GM10266 (cell line): ENCODE measurements at regions not wholly inside any gene's neighbourhood (a gene's known extent, or its start where the extent isn't known, plus 50 kb on each side); places are given as distances from the start of the nearest gene placed in this dataset.

ENCODE experiments used
- DNase-seq: peaks from one replicate; pipeline ENCODE4 v3.0.0; 2012; ENCODE audit errors: extremely low spot score
- TF ChIP-seq, protein P1 (sequence below): IDR thresholded peaks from 2 replicates; pipeline ENCODE4 v1.5.1; 2012; ENCODE audit warnings: mild to moderate bottlenecking, low read depth; ENCODE audit not compliant: control insufficient read depth, insufficient read depth; ENCODE audit errors: missing control alignments

DNA sequence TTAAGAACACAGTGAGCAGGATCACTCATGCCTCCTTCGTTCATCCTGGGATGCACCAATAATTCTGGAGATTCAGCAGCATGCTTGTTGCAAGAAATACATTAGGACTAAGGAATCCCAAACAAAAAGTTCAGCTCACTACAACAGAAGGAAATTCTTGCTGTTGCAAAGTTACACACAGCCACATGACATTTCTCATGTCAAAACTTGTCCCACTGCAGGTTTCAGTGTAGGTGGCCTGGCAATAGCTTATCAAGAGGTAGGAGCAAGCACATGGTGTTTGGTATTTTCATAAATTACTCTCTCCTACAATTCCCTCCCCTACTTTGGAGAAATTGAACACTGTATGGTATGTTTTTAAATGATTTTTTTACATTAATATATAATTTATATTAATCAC lies 399.6 kb upstream of the EPHA3 start:
- TF ChIP-seq, protein P1, sequence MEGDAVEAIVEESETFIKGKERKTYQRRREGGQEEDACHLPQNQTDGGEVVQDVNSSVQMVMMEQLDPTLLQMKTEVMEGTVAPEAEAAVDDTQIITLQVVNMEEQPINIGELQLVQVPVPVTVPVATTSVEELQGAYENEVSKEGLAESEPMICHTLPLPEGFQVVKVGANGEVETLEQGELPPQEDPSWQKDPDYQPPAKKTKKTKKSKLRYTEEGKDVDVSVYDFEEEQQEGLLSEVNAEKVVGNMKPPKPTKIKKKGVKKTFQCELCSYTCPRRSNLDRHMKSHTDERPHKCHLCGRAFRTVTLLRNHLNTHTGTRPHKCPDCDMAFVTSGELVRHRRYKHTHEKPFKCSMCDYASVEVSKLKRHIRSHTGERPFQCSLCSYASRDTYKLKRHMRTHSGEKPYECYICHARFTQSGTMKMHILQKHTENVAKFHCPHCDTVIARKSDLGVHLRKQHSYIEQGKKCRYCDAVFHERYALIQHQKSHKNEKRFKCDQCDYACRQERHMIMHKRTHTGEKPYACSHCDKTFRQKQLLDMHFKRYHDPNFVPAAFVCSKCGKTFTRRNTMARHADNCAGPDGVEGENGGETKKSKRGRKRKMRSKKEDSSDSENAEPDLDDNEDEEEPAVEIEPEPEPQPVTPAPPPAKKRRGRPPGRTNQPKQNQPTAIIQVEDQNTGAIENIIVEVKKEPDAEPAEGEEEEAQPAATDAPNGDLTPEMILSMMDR = no peak
- DNase-seq = no peak

DNA sequence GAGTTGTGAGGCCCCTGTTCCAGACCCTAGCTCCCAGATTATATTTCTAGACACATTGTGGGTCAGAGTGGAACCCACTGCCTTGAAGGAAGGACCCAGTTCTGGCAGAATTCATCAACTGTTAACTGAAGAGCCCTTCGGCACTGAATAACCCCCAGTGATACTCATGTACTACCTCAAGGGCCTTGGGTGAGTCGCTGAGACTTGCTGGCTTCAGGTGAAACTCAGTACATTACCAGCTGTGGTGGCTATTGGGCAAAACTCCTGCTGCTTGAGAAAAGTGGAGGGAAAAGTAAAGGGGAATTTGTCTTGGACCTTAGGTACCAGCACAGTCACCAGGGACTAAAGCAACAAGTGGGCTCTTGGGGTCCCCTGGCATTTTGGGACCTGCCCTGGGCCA lies 394.9 kb upstream of the EPHA3 start:
- TF ChIP-seq, protein P1 = no peak
- DNase-seq = no peak

DNA sequence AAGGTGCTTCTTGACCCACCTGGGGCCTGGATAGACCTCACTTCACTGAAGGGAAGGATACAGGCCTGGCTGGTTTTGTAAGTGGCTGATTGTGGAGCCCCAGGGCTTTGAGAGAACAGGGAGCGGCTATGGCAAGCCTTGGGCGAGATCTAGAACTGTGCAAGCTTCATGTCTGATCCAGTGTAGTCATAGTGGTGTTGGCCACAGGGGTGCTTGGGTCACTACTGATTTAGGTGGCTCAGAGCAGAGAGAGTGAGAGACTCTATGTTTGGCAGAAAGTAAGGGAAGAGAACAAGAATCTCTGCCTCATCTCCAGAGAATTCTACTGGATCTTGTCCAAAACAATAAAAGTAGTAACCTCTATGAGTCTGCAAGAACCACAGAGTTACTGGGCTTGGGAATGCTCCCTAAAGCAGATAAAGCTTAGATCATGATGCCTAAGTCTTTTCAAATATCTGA lies 394.2 kb upstream of the EPHA3 start:
- TF ChIP-seq, protein P1 = no peak

GRCh38 chr3:88725440-88726165 lies 381.8 kb upstream of the EPHA3 start:
- TF ChIP-seq, protein P1 = no peak
- DNase-seq = no peak

More for the DNA sequence above, 394.2 kb upstream of the EPHA3 start:
- no peak for DNase-seq

DNA sequence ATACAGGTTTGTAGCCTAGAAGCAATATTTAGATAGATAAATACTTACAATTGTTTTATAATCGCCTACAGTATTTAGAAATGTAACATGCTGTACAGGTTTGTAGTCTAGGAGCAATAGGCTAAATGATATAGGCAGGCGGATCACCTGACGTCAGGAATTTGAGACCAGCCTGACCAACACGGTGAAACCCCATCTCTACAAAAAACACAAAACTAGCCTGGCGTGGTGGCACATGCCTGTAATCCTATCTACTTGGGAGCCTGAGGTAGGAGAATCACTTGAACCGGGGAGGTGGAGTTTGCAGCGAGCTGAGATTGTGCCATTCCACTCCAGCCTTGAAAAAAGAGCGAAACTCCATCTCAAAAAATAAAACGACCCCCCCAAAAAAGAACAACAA lies 375.2 kb upstream of the EPHA3 start:
- TF ChIP-seq, protein P1 = no peak
- no peak for DNase-seq

DNA sequence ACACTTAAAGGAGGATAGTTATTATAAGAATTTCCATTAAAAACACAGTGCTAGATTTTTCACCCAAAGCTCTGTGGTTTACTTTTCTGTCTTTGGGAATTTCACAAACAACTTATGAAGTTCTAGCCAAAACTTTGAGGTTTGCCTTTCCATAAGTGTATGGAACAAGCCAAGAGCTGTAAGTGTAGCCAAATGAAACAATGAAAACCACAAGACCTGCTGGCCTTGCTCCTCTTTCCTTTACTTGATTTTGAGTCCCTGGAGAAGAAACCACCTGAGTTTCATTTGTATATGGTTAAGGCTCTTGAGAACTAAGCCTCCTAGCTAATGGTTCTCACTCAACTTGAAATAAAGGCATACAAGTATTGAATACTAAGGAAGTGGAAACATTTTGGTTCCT lies 365.3 kb upstream of the EPHA3 start:
- TF ChIP-seq, protein P1 = no peak
- DNase-seq = no peak

GRCh38 chr3:88742674-88743507 lies 364.5 kb upstream of the EPHA3 start:
- TF ChIP-seq, protein P1 = no peak
- no peak for DNase-seq
